ENCODE measurements at regions not wholly inside any gene's neighbourhood (a gene's known extent, or its start where the extent isn't known, plus 50 kb on each side); places are given as distances from the start of the nearest gene placed in this dataset.

GRCh38 chr14:38737686-38738407, 365.2 kb downstream of the SEC23A start:
- CTCF ChIA-PET: interaction anchor here (1.2 to 1.3 kb wide), 2 partner anchors 16 to 129 kb away, joined by 3 to 4 read pairs; no protein-coding TSS in a partner anchor

GRCh38 chr14:38735005-38735404, 368.0 kb downstream of the SEC23A start:
- ChIA-PET POLR2A (no interaction called here), CTCF (interaction anchor here (1.6 kb wide), 1 partner anchor 13 kb away, joined by 3 read pairs; no protein-coding TSS in a partner anchor)
- Histone ChIP-seq H3K4me3 (ENCODE audit: low read depth, low read length) (no peak overlapping the region), H3K9me3 (ENCODE audit: control insufficient read depth, insufficient read depth, low read depth, low read length) (no peaks in the 10 kb centered on the region), H3K4me1 (ENCODE audit: control insufficient read depth, insufficient read depth, low read length) (no peaks in the 10 kb centered on the region), H3K36me3 (ENCODE audit: control insufficient read depth in 2 of 2, insufficient read depth in 1 of 2, low read length in 2 of 2) (no peaks in the 10 kb centered on the region), H3K27ac (ENCODE audit: extremely low read depth, low read depth, low read length) (no peak overlapping the region)
- TF ChIP-seq ZNF776 (tag by site-specific recombination; IDR thresholded peaks at IDR 0.05; ENCODE audit: borderline replicate concordance): no peak
- TF ChIP-seq ZBTB26 (tag by site-specific recombination; optimal IDR thresholded peaks at IDR 0.05): no peak
- no peak for TF ChIP-seq ZNF777 (tag by site-specific recombination; IDR thresholded peaks at IDR 0.05; ENCODE audit: borderline replicate concordance)
- TF ChIP-seq IKZF3 (tag by site-specific recombination; IDR thresholded peaks at IDR 0.05): no peak
- TF ChIP-seq ZBTB8A (tag by site-specific recombination; IDR thresholded peaks at IDR 0.05): no peak
- TF ChIP-seq ZNF843 (tag by site-specific recombination; IDR thresholded peaks at IDR 0.05): no peak
- TF ChIP-seq, protein P1, sequence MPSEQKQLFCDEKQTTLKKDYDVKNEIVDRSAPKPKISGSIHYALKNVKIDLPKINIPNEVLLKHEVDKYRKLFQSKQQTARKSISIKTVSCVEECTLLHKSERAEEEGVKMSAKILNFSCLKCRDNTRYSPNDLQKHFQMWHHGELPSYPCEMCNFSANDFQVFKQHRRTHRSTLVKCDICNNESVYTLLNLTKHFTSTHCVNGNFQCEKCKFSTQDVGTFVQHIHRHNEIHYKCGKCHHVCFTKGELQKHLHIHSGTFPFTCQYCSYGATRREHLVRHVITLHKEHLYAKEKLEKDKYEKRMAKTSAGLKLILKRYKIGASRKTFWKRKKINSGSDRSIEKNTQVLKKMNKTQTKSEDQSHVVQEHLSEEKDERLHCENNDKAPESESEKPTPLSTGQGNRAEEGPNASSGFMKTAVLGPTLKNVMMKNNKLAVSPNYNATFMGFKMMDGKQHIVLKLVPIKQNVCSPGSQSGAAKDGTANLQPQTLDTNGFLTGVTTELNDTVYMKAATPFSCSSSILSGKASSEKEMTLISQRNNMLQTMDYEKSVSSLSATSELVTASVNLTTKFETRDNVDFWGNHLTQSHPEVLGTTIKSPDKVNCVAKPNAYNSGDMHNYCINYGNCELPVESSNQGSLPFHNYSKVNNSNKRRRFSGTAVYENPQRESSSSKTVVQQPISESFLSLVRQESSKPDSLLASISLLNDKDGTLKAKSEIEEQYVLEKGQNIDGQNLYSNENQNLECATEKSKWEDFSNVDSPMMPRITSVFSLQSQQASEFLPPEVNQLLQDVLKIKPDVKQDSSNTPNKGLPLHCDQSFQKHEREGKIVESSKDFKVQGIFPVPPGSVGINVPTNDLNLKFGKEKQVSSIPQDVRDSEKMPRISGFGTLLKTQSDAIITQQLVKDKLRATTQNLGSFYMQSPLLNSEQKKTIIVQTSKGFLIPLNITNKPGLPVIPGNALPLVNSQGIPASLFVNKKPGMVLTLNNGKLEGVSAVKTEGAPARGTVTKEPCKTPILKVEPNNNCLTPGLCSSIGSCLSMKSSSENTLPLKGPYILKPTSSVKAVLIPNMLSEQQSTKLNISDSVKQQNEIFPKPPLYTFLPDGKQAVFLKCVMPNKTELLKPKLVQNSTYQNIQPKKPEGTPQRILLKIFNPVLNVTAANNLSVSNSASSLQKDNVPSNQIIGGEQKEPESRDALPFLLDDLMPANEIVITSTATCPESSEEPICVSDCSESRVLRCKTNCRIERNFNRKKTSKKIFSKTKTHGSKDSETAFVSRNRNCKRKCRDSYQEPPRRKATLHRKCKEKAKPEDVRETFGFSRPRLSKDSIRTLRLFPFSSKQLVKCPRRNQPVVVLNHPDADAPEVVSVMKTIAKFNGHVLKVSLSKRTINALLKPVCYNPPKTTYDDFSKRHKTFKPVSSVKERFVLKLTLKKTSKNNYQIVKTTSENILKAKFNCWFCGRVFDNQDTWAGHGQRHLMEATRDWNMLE (tag by site-specific recombination; conservative IDR thresholded peaks at IDR 0.05; ENCODE audit: low read depth): no peak
- TF ChIP-seq ZNF2 (tag by site-specific recombination; IDR thresholded peaks at IDR 0.05): no peak
- TF ChIP-seq KLF17 (tag by site-specific recombination; IDR thresholded peaks at IDR 0.05): no peak
- no peak for TF ChIP-seq ZNF76 (tag by site-specific recombination; IDR thresholded peaks at IDR 0.05; ENCODE audit: borderline replicate concordance, low read depth)
- TF ChIP-seq ZNF211 (tag by site-specific recombination; IDR thresholded peaks at IDR 0.05; ENCODE audit: low read depth): no peak
- TF ChIP-seq ZIC2 (tag by site-specific recombination; IDR thresholded peaks at IDR 0.05): no peak
- no peak for TF ChIP-seq ZNF600 (tag by site-specific recombination; IDR thresholded peaks at IDR 0.05)

More at GRCh38 chr14:38737686-38738407, 365.2 kb downstream of the SEC23A start:
- no peak overlapping the region for H3K4me3 ChIP-seq (ENCODE audit: low read depth, low read length)
- H3K4me1 ChIP-seq (ENCODE audit: control insufficient read depth, insufficient read depth, low read length): no peaks in the 10 kb centered on the region
- no peak for TF ChIP-seq ZNF391 (tag by site-specific recombination; IDR thresholded peaks at IDR 0.05; ENCODE audit: borderline replicate concordance, low read depth)
- no peak for TF ChIP-seq ZNF248 (tag by site-specific recombination; IDR thresholded peaks at IDR 0.05)
- TF ChIP-seq ZNF404 (tag by site-specific recombination; IDR thresholded peaks at IDR 0.05): no peak
- no peak for TF ChIP-seq KLF17 (tag by site-specific recombination; IDR thresholded peaks at IDR 0.05)
- TF ChIP-seq, protein P2, sequence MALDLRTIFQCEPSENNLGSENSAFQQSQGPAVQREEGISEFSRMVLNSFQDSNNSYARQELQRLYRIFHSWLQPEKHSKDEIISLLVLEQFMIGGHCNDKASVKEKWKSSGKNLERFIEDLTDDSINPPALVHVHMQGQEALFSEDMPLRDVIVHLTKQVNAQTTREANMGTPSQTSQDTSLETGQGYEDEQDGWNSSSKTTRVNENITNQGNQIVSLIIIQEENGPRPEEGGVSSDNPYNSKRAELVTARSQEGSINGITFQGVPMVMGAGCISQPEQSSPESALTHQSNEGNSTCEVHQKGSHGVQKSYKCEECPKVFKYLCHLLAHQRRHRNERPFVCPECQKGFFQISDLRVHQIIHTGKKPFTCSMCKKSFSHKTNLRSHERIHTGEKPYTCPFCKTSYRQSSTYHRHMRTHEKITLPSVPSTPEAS (tag by site-specific recombination; IDR thresholded peaks at IDR 0.05): no peak
- TF ChIP-seq GLIS2 (tag by site-specific recombination; IDR thresholded peaks at IDR 0.05): no peak
- TF ChIP-seq, protein P3, sequence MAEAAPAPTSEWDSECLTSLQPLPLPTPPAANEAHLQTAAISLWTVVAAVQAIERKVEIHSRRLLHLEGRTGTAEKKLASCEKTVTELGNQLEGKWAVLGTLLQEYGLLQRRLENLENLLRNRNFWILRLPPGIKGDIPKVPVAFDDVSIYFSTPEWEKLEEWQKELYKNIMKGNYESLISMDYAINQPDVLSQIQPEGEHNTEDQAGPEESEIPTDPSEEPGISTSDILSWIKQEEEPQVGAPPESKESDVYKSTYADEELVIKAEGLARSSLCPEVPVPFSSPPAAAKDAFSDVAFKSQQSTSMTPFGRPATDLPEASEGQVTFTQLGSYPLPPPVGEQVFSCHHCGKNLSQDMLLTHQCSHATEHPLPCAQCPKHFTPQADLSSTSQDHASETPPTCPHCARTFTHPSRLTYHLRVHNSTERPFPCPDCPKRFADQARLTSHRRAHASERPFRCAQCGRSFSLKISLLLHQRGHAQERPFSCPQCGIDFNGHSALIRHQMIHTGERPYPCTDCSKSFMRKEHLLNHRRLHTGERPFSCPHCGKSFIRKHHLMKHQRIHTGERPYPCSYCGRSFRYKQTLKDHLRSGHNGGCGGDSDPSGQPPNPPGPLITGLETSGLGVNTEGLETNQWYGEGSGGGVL (tag by site-specific recombination; IDR thresholded peaks at IDR 0.05): no peak
- TF ChIP-seq ZNF571 (tag by site-specific recombination; IDR thresholded peaks at IDR 0.05): no peak
- TF ChIP-seq ZNF596 (tag by site-specific recombination; IDR thresholded peaks at IDR 0.05): no peak
- TF ChIP-seq ZNF677 (tag by site-specific recombination; IDR thresholded peaks at IDR 0.05): no peak
- TF ChIP-seq KLF10 (tag by site-specific recombination; IDR thresholded peaks at IDR 0.05): no peak
- TF ChIP-seq ZNF292 (tag by site-specific recombination; IDR thresholded peaks at IDR 0.05; ENCODE audit: borderline replicate concordance, low read depth): no peak
- TF ChIP-seq ZNF530 (tag by site-specific recombination; IDR thresholded peaks at IDR 0.05; ENCODE audit: low read depth): no peak
- TF ChIP-seq HOXC10 (CRISPR knock-in tag; IDR thresholded peaks at IDR 0.05): no peak
- no peak for TF ChIP-seq ZBTB20 (tag by site-specific recombination; IDR thresholded peaks at IDR 0.05)
- TF ChIP-seq ZNF354C (tag by site-specific recombination; IDR thresholded peaks at IDR 0.05; ENCODE audit: borderline replicate concordance, low read depth): no peak
- no peak for TF ChIP-seq ZNF146 (tag by site-specific recombination; IDR thresholded peaks at IDR 0.05)
- H3K27ac ChIP-seq (ENCODE audit: extremely low read depth, low read depth, low read length): no peak overlapping the region
- POLR2A ChIA-PET: no interaction called here
- H3K36me3 ChIP-seq (ENCODE audit: control insufficient read depth in 2 of 2, insufficient read depth in 1 of 2, low read length in 2 of 2): no peaks in the 10 kb centered on the region
- H3K9me3 ChIP-seq (ENCODE audit: control insufficient read depth, insufficient read depth, low read depth, low read length): no peaks in the 10 kb centered on the region

All from HEK293 (cell line).